Esophagus squamous epithelium (tissue), 5 donors: ENCODE measurements at regions not wholly inside any gene's neighbourhood (a gene's known extent, or its start where the extent isn't known, plus 50 kb on each side); places are given as distances from the start of the nearest gene placed in this dataset.

Experiments
- DNase-seq: peaks from one replicate; lab custom pipeline; 2025; lab: John Stamatoyannopoulos, UW
- H3K27ac ChIP-seq, 4 donors: fragments of 200-600 bp; sonication (generic); one replicate each; pipeline ENCODE4 v1.5.1; 2016 to 2019; ENCODE audit warnings: mild to moderate bottlenecking in 1 of 4
- H3K27me3 ChIP-seq, 4 donors: fragments of 200-600 bp; sonication (generic); 1 replicate in 3 of 4; 2 replicates in 1 of 4; pipeline versions ENCODE4 v1.5.1 to v1.6.0; 2017 to 2021; ENCODE audit warnings: antibody characterized with exemption in 1 of 4
- H3K36me3 ChIP-seq, 3 donors: fragments of 200-600 bp; sonication (generic); one replicate each; pipeline ENCODE4 v1.5.1; 2016 to 2019
- H3K4me1 ChIP-seq, 3 donors: fragments of 200-600 bp; sonication (generic); one replicate each; pipeline ENCODE4 v1.5.1; 2017 to 2019
- H3K4me3 ChIP-seq, 4 donors: fragments of 200-600 bp; sonication (generic); 1 replicate in 3 of 4; 2 replicates in 1 of 4; pipeline ENCODE4 v1.5.1; 2016 to 2019; ENCODE audit warnings: mild to moderate bottlenecking in 2 of 4, moderate library complexity in 1 of 4
- H3K9me3 ChIP-seq, 3 donors: fragments of 200-600 bp; sonication (generic); one replicate each; pipeline ENCODE4 v1.5.1; 2016 to 2019
- POLR2A ChIP-seq, 4 donors: fragments of 450-650 bp; IDR thresholded peaks; one replicate each; pipeline ENCODE4 v1.6.1; 2017; ENCODE audit warnings: antibody characterized with exemption in 4 of 4, mild to moderate bottlenecking in 4 of 4, moderate library complexity in 3 of 4
- WGBS, 2 donors: methylation state at CpG; one replicate each; pipeline ENCODE4 v1.1.5; 2018; 5-methylcytosine and 5-hydroxymethylcytosine counted together
- intact Hi-C: fragments of 100-400 bp; cut with DNase I; formaldehyde crosslinking; loops from one replicate; pipeline ENCODE4 v1.15.0; 2022
- TF ChIP-seq, protein P1 (sequence below), 6 experiments: fragments of 450-650 bp in 4 of 6; fragments of 200-600 bp in 2 of 6; sonication (generic) in 2 of 6; IDR thresholded peaks; one replicate each; pipeline ENCODE4 v1.5.1; 2016 to 2019; ENCODE audit warnings: antibody characterized with exemption in 6 of 6, mild to moderate bottlenecking in 4 of 6, moderate library complexity in 4 of 6
- donor health status: DM: yes; HTN: yes; CAD: no.

DNA sequence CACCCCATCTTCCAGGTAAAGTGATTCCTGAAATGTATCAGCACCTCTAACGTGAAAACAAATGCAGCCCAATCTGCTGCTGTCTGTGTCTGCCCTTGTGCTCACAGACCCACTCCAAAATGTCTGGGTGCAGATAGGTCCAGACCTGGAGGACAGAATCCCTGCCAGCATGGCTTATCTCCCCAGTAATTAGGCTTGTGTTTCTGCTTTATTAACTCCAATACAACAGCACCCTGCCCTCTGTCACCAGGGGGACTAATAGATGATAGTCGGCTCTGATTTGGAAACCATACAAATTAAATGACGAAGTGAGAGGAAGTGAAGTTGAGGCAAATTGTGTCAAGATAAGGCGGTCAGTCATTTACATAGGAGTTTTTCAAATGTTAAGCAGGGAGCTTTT is 608.3 kb upstream of the SALL1 start:
- WGBS, 2 donors: 40 to 55% methylated on average over 4 of the region's 4 CpGs
- intact Hi-C loops: no loop called here
- TF ChIP-seq, protein P1, sequence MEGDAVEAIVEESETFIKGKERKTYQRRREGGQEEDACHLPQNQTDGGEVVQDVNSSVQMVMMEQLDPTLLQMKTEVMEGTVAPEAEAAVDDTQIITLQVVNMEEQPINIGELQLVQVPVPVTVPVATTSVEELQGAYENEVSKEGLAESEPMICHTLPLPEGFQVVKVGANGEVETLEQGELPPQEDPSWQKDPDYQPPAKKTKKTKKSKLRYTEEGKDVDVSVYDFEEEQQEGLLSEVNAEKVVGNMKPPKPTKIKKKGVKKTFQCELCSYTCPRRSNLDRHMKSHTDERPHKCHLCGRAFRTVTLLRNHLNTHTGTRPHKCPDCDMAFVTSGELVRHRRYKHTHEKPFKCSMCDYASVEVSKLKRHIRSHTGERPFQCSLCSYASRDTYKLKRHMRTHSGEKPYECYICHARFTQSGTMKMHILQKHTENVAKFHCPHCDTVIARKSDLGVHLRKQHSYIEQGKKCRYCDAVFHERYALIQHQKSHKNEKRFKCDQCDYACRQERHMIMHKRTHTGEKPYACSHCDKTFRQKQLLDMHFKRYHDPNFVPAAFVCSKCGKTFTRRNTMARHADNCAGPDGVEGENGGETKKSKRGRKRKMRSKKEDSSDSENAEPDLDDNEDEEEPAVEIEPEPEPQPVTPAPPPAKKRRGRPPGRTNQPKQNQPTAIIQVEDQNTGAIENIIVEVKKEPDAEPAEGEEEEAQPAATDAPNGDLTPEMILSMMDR (IDR thresholded peaks at IDR 0.05): no peak
- TF ChIP-seq POLR2A (IDR thresholded peaks at IDR 0.05): no peak
- H3K9me3 ChIP-seq: no peaks in the 10 kb centered on the region
- DNase-seq: no peak
- no peaks in the 10 kb centered on the region for H3K36me3 ChIP-seq
- H3K27me3 ChIP-seq: peaks cover 0 to 32% (median 0%) of the 10 kb centered on the region in 4 donors
- H3K4me3 ChIP-seq: no peak overlapping the region
- peaks cover 0 to 8% (median 0%) of the 10 kb centered on the region in 3 donors for H3K4me1 ChIP-seq
- no peak overlapping the region for H3K27ac ChIP-seq

DNA sequence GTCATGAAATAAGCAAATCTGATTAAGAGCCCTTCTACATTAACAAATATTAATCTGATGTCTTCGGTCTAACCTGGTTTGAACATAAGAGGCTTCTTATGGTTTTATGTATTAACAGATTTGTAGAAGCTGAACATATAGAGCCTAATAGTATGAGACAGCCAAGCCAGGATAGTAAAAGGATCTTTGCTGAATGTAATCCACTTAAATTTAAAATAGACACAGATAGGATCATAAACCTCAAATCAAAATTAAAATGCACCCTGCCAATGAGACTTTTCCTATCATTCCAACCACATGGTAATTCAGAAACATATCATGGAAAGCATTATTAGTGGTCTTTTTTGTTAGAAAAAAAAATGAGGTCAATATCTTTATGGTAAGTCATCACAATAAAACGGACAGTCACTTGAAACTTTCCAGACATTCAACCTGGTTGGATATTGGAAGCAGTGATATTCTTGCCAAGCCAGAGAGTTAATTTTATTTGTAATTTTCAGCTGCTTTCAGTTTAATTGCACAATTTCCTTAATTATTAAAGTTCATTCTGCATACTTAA is 606.9 kb upstream of the SALL1 start:
- Histone ChIP-seq H3K27me3 (peaks cover 0 to 32% (median 0%) of the 10 kb centered on the region in 4 donors), H3K4me1 (peaks cover 0 to 8% (median 0%) of the 10 kb centered on the region in 3 donors), H3K9me3 (no peaks in the 10 kb centered on the region), H3K36me3 (no peaks in the 10 kb centered on the region), H3K4me3 (no peak overlapping the region), H3K27ac (no peak overlapping the region)
- TF ChIP-seq, protein P1 (IDR thresholded peaks at IDR 0.05): no peak
- no peak for TF ChIP-seq POLR2A (IDR thresholded peaks at IDR 0.05)
- WGBS, 2 donors: 82 to 83% methylated on average over 2 of the region's 2 CpGs
- DNase-seq: no peak
- intact Hi-C loops: no loop called here

DNA sequence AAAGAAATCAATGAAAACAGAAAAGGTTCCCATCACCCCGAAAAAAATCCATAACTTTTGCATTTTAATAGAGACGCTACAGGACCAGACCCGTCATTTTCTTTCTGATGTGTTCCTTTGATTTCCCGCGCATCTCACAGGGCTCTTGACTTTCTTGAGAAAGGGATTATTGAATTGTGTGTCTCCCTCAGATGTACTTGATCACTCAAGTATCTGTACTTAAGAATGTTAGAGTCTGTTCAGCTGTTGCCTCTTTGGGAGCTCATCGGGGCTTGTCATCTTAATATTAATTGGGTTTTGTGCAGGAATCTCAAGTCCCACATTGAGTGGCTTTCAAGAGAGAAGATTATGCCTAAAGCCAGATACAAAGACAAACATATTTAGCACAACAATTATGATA is 606.4 kb upstream of the SALL1 start:
- Histone ChIP-seq H3K27me3 (peaks cover 0 to 28% (median 0%) of the 10 kb centered on the region in 4 donors), H3K27ac (no peak overlapping the region), H3K4me3 (no peak overlapping the region), H3K9me3 (no peaks in the 10 kb centered on the region), H3K36me3 (no peaks in the 10 kb centered on the region), H3K4me1 (peaks cover 0 to 8% (median 0%) of the 10 kb centered on the region in 3 donors)
- TF ChIP-seq, protein P1 (IDR thresholded peaks at IDR 0.05): no peak
- no peak for TF ChIP-seq POLR2A (IDR thresholded peaks at IDR 0.05)
- no peak for DNase-seq
- intact Hi-C loops: no loop called here
- WGBS, 2 donors: 89 to 91% methylated on average over 6 of the region's 6 CpGs

DNA sequence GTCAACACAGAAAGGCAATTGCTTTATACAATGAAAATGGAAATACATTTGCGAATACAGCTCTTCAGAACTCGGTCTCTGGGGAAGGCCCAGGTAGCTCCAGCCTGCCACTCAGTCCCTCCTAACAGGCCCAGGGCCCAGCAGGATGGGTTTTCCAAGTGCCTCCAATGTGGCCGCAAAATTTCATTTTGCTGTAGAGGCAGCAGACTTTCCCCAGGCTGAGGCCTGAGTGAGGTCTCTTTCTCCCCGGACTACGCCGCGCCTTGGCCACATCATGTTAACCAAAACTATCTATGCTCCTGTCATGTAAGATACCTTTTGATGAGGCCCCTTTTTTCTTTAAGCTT is 606.0 kb upstream of the SALL1 start:
- Histone ChIP-seq H3K9me3 (no peaks in the 10 kb centered on the region), H3K27ac (no peak overlapping the region), H3K36me3 (no peaks in the 10 kb centered on the region), H3K4me3 (no peak overlapping the region), H3K4me1 (peaks cover 0 to 4% (median 0%) of the 10 kb centered on the region in 3 donors), H3K27me3 (peaks cover 0 to 28% (median 0%) of the 10 kb centered on the region in 4 donors)
- TF ChIP-seq, protein P1 (IDR thresholded peaks at IDR 0.05): no peak
- TF ChIP-seq POLR2A (IDR thresholded peaks at IDR 0.05): no peak
- no peak for DNase-seq
- intact Hi-C loops: no loop called here
- 92 to 93% methylated on average over 7 of the region's 7 CpGs for WGBS, 2 donors

DNA sequence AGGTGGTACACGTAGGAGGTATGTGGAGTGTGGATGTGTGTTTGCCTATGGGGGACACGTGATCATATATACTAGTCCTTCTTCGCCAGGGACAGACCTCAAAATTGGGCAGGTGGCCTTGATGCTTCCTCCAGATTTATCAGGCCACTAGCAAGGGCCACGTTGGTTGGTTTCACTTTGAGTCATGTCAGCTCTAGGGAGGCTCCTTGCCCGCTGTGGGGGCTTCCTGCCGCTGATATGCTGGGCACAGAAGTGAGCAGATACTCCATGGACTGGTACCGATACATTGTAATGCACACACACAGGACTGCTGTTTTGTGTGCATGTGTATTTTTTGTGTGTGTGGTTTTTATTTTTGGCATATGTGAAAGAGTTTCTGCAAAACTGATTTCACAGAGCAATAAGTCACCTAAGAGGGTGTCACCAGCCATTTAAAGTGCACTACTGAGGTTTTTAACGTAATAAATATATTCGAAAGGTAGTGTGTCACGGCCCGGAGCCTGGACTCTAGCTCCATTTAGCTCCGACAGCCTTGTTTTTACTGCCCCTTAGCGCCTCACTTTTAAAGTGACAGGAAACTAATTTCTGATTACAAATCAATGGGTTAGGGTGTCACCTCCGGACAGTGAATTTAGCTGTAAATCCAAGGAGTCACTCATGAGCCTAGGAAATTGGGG is 605.5 kb upstream of the SALL1 start:
- no peak for DNase-seq
- H3K36me3 ChIP-seq: no peaks in the 10 kb centered on the region
- no peaks in the 10 kb centered on the region for H3K4me1 ChIP-seq
- no peak overlapping the region for H3K4me3 ChIP-seq
- no peak for TF ChIP-seq POLR2A (IDR thresholded peaks at IDR 0.05)
- H3K9me3 ChIP-seq: no peaks in the 10 kb centered on the region
- H3K27ac ChIP-seq: no peak overlapping the region
- H3K27me3 ChIP-seq: peaks cover 0 to 25% (median 0%) of the 10 kb centered on the region in 4 donors
- WGBS, 2 donors: 72 to 85% methylated on average over 11 to 14 of the region's 14 CpGs
- intact Hi-C loops: no loop called here
